Activated T-cell treated with anti-CD3 and anti-CD28 coated beads, Interleukin-2, amount 50 U/mL, for 72 hours (primary cell): ENCODE measurements at regions not wholly inside any gene's neighbourhood (a gene's known extent, or its start where the extent isn't known, plus 50 kb on each side); places are given as distances from the start of the nearest gene placed in this dataset.

Experiments used
- ATAC-seq, 2 donors: fragments of 150-1000 bp; cut with Tn5 transposase; replicated peaks in 1 of 2; 2 replicates each; pipeline ENCODE4 v1.10.0; 2021; ENCODE audit warnings: moderate library complexity in 2 of 2, mild to moderate bottlenecking in 1 of 2
- DNase-seq, 2 donors: peaks; one replicate each; pipeline ENCODE4 v3.0.0; 2021 to 2022; ENCODE audit warnings: mixed read lengths in 1 of 2
- H3K27ac Mint-ChIP-seq: one replicate; pipeline ENCODE4 v1.8.0; 2022; ENCODE audit warnings: mild to moderate bottlenecking, moderate library complexity, mixed read lengths
- H3K27me3 Mint-ChIP-seq: one replicate; pipeline ENCODE4 v1.8.0; 2022; ENCODE audit warnings: low read depth, mixed read lengths
- H3K36me3 Mint-ChIP-seq, 2 donors: one replicate each; pipeline ENCODE4 v1.8.0; 2022; ENCODE audit warnings: mixed read lengths in 2 of 2, mild to moderate bottlenecking in 1 of 2; ENCODE audit not compliant: insufficient read depth in 2 of 2
- H3K4me1 Mint-ChIP-seq: one replicate; pipeline ENCODE4 v1.8.0; 2022; ENCODE audit warnings: low read depth, mixed read lengths
- H3K4me3 Mint-ChIP-seq, 2 donors: one replicate each; pipeline ENCODE4 v1.8.0; 2022; ENCODE audit warnings: mild to moderate bottlenecking in 2 of 2, mixed read lengths in 2 of 2, moderate library complexity in 2 of 2
- H3K9me3 Mint-ChIP-seq, 2 donors: one replicate each; pipeline ENCODE4 v1.8.0; 2022; ENCODE audit warnings: mixed read lengths in 2 of 2

DNA sequence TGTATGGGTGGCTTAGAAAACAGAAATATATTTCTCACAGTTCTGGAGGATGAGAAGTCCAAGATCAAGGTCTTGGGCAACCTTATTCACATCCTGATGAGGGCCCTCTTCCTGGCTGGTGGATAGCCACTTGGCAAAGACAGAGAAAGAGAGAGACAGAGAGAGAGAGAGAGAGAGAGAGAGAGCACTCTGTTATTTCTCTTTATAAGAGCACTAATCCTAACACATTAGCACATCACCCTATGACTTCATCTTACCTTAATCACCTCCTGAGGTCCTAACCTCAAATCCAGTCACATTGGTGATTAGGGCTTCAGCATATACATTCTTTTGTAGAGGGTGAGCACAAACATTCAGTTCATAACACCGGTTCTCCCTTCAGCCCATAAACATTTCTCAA lies 430.3 kb downstream of the EFNB2 start:
- DNase-seq (no peak), ATAC-seq (no peak)
- Mint-ChIP-seq H3K36me3 (no peaks in the 10 kb centered on the region), H3K9me3 (peaks cover 0 to 5% of the 10 kb centered on the region in 2 donors), H3K27ac (no peak overlapping the region), H3K4me3 (no peak overlapping the region), H3K27me3 (no peaks in the 10 kb centered on the region), H3K4me1 (no peaks in the 10 kb centered on the region)

DNA sequence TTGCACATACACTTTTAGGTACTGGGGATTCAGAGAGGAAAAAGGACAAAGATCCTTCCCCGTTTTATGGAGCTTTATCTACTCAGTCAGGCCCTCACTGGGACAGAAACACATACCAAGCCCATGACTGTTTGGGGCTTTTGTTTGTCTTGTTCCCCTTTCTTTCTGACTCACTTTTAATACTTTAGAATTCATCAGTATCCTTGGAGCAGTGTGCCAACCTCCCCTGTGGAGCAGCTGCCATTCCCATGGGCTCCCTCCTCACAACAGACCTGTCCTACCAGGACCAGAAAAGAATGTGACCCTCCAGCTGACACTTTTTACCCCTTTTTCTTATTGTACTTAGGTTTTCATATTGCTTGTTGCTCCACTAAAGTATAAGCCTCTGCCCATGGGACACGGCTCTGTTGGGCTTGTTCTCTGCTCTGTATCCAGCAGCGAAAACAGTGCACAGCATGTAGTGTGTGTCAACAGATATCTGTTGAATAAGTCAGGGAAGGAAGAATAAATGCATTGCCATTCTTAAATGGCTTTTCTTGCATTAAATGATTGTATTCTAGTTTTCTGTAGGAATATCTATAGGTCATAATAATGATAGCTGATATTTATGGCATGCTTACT lies 431.1 kb downstream of the EFNB2 start:
- no peaks in the 10 kb centered on the region for H3K4me1 Mint-ChIP-seq
- DNase-seq (no peak), ATAC-seq (no peak)
- peaks cover 0 to 5% of the 10 kb centered on the region in 2 donors for H3K9me3 Mint-ChIP-seq
- H3K36me3 Mint-ChIP-seq: no peaks in the 10 kb centered on the region
- no peak overlapping the region for H3K27ac Mint-ChIP-seq
- no peaks in the 10 kb centered on the region for H3K27me3 Mint-ChIP-seq
- H3K4me3 Mint-ChIP-seq: no peak overlapping the region

DNA sequence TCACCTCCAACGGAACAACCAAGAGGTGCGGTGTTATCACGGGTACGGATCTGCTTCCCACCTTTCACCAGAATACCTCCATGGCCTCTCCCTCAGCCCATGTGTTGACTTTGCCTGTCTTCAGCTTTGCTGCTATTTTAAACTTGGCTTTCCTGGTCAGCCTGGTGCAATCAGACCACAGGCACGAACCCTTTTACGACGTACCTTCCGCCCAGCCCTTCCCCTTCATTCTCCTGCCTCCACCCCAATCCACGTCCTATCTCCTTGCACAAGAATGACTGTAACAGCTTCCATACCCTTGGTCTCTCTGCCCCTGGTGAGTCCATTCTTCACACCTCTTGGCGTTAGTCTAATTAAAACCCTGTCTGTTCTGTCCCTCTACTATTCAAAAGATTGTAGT lies 431.7 kb downstream of the EFNB2 start:
- no peak overlapping the region for H3K4me3 Mint-ChIP-seq
- no peaks in the 10 kb centered on the region for H3K36me3 Mint-ChIP-seq
- ATAC-seq (no peak), DNase-seq (no peak)
- H3K27ac Mint-ChIP-seq: no peak overlapping the region
- peaks cover 0 to 5% of the 10 kb centered on the region in 2 donors for H3K9me3 Mint-ChIP-seq
- H3K27me3 Mint-ChIP-seq: no peaks in the 10 kb centered on the region
- no peaks in the 10 kb centered on the region for H3K4me1 Mint-ChIP-seq

DNA sequence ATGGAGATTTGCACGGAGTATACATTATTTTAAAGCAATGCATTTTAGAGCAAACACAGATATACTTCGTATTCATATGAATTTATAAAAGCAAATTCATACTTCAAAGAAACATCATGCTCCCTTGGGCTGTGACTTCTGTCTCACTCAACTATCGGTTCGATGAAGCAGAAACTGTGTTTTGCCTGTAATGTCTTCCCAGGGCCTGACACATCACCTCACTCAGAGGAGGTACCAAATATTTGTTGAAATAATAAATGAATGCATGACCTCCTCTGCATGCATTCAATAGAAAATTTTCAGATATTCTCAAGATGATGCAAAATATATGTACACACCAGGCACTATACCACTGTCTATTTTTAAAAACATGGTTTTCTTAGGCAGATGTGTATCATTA lies 432.7 kb downstream of the EFNB2 start:
- H3K36me3 Mint-ChIP-seq: no peaks in the 10 kb centered on the region
- no peaks in the 10 kb centered on the region for H3K4me1 Mint-ChIP-seq
- no peak overlapping the region for H3K27ac Mint-ChIP-seq
- no peak overlapping the region for H3K4me3 Mint-ChIP-seq
- no peak for DNase-seq
- no peaks in the 10 kb centered on the region for H3K27me3 Mint-ChIP-seq
- peaks cover 0 to 5% of the 10 kb centered on the region in 2 donors for H3K9me3 Mint-ChIP-seq
- ATAC-seq: no peak

DNA sequence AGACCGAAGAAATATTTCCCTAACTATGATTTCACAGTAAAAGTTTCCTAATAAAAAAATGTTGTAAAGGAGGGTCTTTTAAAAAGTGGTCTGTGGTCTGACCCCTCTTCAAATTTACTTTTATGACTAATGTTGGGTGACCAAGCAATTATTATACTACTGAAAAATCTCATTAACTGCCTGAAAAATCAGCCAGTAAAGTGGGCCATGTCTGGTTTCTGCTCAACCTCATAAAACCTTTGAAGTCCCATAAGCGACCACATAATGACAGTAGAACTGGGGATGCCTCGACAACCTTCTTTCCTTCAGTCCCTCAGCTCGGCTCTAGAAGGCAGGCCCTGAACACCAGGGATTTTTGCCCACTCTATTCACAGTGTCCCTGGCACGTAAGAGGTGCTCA lies 434.3 kb downstream of the EFNB2 start:
- H3K4me3 Mint-ChIP-seq: no peak overlapping the region
- H3K27me3 Mint-ChIP-seq: no peaks in the 10 kb centered on the region
- DNase-seq (no peak), ATAC-seq (no peak)
- no peaks in the 10 kb centered on the region for H3K36me3 Mint-ChIP-seq
- H3K4me1 Mint-ChIP-seq: no peaks in the 10 kb centered on the region
- H3K27ac Mint-ChIP-seq: no peak overlapping the region
- H3K9me3 Mint-ChIP-seq: peaks cover 0 to 5% of the 10 kb centered on the region in 2 donors

DNA sequence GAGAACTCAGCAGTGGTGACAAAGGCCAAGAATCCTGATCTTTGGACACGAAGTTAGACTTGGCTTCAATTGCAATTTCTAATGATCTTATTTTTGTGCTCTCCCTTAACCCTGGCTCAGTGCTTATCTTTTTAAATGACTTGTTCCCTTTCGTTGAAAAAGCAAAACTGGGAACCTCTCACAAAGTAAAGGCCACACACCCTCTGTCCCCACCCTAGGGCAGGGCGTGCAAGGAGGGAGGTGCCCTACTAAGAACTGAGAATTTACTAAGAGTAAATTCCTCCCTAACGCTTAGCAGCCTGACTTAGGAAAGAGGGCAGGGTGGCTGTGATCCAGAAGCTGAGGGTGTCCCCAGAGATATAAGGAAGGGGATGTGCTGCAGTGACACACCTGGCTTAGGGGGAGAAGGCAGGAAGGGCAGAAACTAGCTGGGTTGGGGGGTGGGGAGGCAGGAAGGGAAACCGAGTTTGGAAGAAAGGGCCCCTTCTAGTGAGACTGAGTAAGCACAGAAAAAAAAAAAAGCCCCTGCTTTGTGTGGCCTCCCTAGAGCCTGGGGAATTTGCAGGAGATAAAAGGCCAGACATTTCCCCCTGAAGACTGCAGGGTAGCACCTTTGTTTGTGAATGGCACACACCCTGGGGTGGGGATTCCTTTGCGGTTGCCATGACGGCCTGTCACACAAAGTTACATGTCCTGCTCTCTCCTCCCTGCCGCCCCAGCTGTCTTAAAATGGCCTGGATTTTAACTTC lies 435.1 kb downstream of the EFNB2 start:
- DNase-seq: no peak
- Mint-ChIP-seq H3K27me3 (no peaks in the 10 kb centered on the region), H3K27ac (no peak overlapping the region), H3K36me3 (no peaks in the 10 kb centered on the region), H3K4me1 (no peaks in the 10 kb centered on the region), H3K4me3 (no peak overlapping the region), H3K9me3 (peaks cover 0 to 3% of the 10 kb centered on the region in 2 donors)
- no peak for ATAC-seq

DNA sequence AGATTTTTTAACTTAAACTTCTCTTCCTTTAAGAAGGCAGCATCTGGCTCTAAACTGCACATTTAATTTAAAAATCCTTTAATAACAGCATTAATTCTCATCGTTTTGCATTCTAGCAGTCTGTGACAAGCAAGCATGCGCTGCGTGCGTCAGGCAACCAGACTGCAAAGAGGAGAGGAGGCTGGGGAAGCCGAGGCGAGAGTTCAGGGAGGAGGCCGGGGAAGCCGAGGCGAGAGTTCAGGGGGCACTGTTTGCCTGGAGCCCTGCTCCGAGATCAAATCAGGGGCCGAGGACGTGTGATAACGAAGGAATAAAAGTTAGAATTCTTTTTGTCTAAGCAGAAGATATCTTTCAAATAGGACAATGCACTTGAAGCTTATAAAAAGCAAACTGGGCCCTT lies 435.7 kb downstream of the EFNB2 start:
- H3K4me3 Mint-ChIP-seq: no peak overlapping the region
- H3K4me1 Mint-ChIP-seq: no peaks in the 10 kb centered on the region
- no peaks in the 10 kb centered on the region for H3K36me3 Mint-ChIP-seq
- H3K27ac Mint-ChIP-seq: no peak overlapping the region
- H3K27me3 Mint-ChIP-seq: no peaks in the 10 kb centered on the region
- H3K9me3 Mint-ChIP-seq: peaks cover 0 to 3% of the 10 kb centered on the region in 2 donors
- ATAC-seq (no peak), DNase-seq (no peak)

DNA sequence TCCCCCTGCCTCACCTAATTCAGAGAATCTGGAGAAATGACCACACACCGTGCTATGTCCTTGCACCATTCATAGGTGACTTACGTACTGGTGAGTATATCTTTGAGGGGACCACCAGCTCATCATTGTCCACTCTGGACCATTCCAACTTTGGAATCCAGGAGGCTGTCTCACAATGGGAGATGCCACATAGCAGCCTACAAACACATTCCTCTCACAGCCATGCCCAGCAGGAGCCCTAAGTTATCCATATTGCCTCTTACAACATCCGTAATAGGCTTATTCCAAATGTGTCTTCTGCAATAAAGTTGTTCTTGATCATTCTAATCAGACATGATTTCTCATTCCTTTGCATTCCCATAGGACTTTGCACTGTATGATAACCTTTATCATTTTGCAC lies 436.7 kb downstream of the EFNB2 start:
- no peak overlapping the region for H3K4me3 Mint-ChIP-seq
- no peaks in the 10 kb centered on the region for H3K36me3 Mint-ChIP-seq
- DNase-seq: no peak

DNA sequence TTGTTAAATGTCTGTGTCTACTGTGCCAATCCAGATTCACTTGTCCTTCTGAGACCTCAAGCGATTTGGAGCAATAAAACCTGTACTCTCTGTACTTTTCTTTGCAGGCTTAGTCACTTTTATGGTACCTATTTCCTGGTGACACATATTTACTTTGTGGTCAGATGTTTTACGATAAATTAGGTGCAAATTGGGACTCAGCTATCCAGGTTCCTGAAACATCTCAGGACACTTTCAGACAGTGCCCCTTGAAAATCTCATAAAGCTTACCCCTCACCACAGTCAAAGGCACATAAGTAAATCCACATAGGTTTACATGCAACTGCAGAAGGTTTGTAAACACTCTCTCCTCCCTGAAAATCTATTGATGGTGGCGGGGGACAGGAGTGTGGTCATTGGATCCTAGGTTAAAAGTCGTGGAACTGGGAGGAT lies 438.8 kb downstream of the EFNB2 start:
- Mint-ChIP-seq H3K9me3 (no peaks in the 10 kb centered on the region), H3K27ac (no peak overlapping the region), H3K27me3 (no peaks in the 10 kb centered on the region), H3K4me1 (no peaks in the 10 kb centered on the region), H3K36me3 (no peaks in the 10 kb centered on the region), H3K4me3 (no peak overlapping the region)
- ATAC-seq (no peak), DNase-seq (no peak)

More for the DNA sequence above, 436.7 kb downstream of the EFNB2 start:
- no peaks in the 10 kb centered on the region for H3K9me3 Mint-ChIP-seq
- H3K27ac Mint-ChIP-seq: no peak overlapping the region
- H3K27me3 Mint-ChIP-seq: no peaks in the 10 kb centered on the region
- no peak for ATAC-seq
- no peaks in the 10 kb centered on the region for H3K4me1 Mint-ChIP-seq

DNA sequence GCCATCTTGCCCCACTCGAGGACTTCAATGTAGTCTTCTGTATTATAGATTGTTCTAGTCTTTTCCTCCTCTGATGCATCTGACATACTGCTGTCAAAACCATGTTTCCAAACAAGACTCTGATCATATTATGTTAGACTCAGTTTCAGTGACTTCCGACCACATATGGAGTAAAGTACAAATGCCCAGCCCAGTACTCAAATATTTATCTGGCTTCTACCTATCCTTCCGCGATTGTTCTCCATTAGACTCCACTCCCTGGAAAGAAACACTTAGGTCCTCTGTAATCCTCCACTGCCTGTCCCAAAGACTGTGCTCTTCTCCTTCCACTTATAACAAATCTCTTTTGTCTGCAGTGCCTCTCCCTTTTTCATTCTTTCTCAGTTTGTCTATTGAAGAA lies 439.5 kb downstream of the EFNB2 start:
- H3K4me3 Mint-ChIP-seq: no peak overlapping the region
- no peaks in the 10 kb centered on the region for H3K9me3 Mint-ChIP-seq
- DNase-seq (no peak), ATAC-seq (no peak)
- no peaks in the 10 kb centered on the region for H3K4me1 Mint-ChIP-seq
- H3K36me3 Mint-ChIP-seq: no peaks in the 10 kb centered on the region
- no peak overlapping the region for H3K27ac Mint-ChIP-seq
- H3K27me3 Mint-ChIP-seq: no peaks in the 10 kb centered on the region

DNA sequence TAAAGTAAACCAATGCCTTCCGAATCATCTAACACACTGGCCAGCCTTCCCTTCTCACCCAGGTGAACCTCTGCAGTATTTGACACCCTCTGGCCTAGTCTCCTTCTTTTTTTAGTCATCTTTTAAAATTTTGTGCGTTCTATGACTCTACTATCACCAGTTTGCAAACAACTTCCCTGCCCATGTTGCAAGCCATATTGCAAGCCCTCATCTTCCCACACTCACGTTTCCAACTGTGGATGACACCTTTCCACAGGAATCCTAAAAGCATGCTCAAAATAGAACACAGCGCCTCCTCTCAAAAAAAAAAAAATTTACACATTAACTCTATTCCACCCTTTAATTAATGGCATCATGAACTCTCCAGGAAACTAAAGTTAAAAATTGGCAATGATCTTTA lies 440.1 kb downstream of the EFNB2 start:
- ATAC-seq (no peak), DNase-seq (no peak)
- H3K27me3 Mint-ChIP-seq: no peaks in the 10 kb centered on the region
- no peak overlapping the region for H3K4me3 Mint-ChIP-seq
- H3K4me1 Mint-ChIP-seq: no peaks in the 10 kb centered on the region
- H3K9me3 Mint-ChIP-seq: no peaks in the 10 kb centered on the region
- H3K27ac Mint-ChIP-seq: no peak overlapping the region
- H3K36me3 Mint-ChIP-seq: no peaks in the 10 kb centered on the region

DNA sequence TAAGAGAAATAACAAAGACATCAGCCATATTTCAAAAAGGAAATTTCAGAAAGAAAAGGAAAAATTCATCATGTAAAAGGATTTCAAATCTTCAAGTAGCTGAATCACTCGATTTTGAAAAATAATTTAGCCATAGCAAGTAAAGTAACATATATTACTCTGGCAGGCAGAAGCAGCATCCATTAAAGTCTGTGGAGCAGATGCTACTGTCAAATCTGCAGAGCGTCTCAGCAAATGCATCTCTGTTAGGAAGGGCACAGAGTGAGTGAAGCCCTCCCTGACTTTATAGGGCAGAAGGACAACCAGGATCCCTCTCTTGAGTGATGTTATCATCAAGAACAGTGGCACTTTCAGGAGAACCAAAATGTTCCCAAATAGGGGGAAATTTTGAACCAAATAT lies 445.5 kb downstream of the EFNB2 start:
- ATAC-seq (no peak), DNase-seq (no peak)
- Mint-ChIP-seq H3K36me3 (no peaks in the 10 kb centered on the region), H3K27me3 (no peaks in the 10 kb centered on the region), H3K27ac (no peak overlapping the region), H3K4me1 (no peaks in the 10 kb centered on the region), H3K9me3 (no peaks in the 10 kb centered on the region), H3K4me3 (no peak overlapping the region)

DNA sequence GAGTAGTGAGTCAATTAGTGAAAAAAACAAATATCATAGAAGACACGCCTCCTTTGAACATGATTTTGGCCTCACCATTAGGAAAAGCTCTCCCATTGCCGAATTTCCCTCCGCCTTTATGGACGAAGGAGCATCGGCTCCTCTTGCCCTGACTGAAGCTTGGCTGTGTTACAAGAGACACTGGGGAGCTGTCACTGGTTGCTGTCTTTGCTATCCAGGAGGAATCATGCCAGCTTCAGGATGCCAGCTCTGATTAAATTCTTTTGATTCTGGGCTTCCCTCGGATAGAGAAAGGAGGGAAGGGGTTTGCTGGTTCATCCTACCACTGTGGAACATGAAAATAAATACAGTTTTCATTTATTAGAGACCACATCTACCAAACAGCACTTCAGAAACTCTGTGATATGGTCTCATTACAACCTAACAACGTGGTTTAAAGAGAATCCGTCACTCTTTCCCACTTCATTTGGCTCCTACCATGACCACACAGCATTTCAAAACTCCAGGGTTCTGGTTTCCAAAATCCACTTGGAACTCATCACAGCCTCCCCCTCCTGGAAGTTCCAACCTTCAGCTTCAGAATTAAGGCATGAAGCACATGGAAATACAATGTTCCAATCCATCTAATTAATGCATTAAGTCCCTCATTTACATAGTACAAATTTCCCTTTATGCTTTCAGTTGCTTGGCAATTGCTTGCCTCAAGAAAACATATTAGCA lies 446.0 kb downstream of the EFNB2 start:
- H3K9me3 Mint-ChIP-seq: no peaks in the 10 kb centered on the region
- no peak overlapping the region for H3K4me3 Mint-ChIP-seq
- H3K36me3 Mint-ChIP-seq: no peaks in the 10 kb centered on the region
- no peaks in the 10 kb centered on the region for H3K4me1 Mint-ChIP-seq
- no peak for DNase-seq
- no peak for ATAC-seq
- no peaks in the 10 kb centered on the region for H3K27me3 Mint-ChIP-seq
- no peak overlapping the region for H3K27ac Mint-ChIP-seq
